Left colon (tissue), 2 donors: ENCODE measurements at regions not wholly inside any gene's neighbourhood (a gene's known extent, or its start where the extent isn't known, plus 50 kb on each side); places are given as distances from the start of the nearest gene placed in this dataset.

ENCODE experiments used
- ATAC-seq: fragments of 200-7000 bp; cut with Tn5 transposase; one replicate; pipeline ENCODE4 v1.9.1; 2020; ENCODE audit warnings: mild to moderate bottlenecking, moderate library complexity
- DNase-seq, 2 donors: peaks; one replicate each; pipeline ENCODE4 v3.0.0-alpha.2; 2020
- intact Hi-C, 2 donors: fragments of 100-400 bp; cut with DNase I in 1 of 2; cut with micrococcal nuclease in 1 of 2; formaldehyde crosslinking; loops; one replicate each; pipeline versions ENCODE4 v1.11.2 to v1.14.0; 2022; cut with DNase I, micrococcal nuclease
- donor health status: DM: no; HTN: no; CAD: no.
- donor health status: DM: yes; HTN: yes; CAD: no.

DNA sequence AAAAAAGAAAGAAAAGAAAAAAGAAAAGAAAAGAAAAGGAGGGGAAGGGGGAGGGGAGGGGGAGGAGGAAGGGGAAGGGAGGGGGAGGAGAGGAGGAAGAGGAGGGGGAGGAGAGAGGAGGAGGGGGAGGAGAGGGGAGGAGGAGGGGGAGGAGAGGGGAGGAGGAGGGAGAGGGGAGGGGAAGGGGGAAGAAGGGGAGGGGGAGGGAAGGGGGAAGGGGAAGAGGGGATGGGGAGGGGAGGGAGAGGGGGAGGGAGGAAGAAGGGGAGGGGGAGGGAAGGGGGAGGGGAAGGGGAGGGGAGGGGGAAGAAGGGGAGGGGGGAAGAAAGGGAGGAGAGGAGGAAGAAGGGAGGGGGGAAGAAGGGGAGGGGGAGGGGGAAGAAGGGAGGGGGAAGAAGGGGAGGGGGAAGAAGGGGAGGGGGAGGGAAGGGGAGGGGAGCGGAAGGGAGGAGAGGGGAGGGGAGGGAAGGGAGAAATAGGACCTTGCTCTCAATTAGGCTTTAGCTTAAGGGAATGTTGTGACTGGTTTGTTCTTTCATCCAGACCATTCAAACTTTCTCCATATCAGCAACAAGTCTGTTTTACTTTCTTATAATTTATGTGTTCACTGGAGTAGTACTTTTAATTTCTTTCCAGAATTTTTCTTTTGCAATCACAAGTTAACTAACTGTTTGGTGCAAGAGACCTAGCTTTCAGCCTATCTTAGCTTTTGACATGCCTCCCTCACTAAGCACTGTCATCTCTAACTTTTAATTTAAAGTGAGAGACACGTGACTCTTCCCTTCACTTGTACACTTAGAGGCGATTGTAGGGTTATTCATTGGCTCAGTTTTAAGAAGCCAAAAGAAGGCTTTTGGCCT, 76.5 kb upstream of the EGLN3 start:
- intact Hi-C loops = no loop called here
- ATAC-seq (no peak), DNase-seq (no peak)

GRCh38 chr14:34025325-34026017, 74.6 kb upstream of the EGLN3 start:
- DNase-seq (no peak), ATAC-seq (no peak)
- intact Hi-C loops = no loop called here

DNA sequence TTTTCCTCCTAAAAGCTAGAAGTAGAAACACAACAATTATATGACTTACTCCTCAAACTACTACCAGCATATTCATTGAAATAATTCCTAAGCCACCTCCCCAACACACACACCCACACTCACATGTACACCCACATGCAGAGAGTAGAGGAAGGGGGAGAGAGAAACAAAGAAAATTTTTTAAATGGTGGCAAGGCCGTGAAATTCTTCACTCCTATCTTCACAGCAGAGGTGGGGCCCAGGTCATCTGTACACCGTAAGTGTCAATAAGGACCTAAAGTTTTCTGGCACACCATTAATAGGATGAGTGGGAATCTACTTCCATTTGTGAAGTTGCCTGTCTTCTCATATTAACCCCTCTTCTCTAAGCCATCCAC, 73.9 kb upstream of the EGLN3 start:
- peak; percentile 10 for ATAC-seq
- intact Hi-C loops = no loop called here
- DNase-seq = no peak

DNA sequence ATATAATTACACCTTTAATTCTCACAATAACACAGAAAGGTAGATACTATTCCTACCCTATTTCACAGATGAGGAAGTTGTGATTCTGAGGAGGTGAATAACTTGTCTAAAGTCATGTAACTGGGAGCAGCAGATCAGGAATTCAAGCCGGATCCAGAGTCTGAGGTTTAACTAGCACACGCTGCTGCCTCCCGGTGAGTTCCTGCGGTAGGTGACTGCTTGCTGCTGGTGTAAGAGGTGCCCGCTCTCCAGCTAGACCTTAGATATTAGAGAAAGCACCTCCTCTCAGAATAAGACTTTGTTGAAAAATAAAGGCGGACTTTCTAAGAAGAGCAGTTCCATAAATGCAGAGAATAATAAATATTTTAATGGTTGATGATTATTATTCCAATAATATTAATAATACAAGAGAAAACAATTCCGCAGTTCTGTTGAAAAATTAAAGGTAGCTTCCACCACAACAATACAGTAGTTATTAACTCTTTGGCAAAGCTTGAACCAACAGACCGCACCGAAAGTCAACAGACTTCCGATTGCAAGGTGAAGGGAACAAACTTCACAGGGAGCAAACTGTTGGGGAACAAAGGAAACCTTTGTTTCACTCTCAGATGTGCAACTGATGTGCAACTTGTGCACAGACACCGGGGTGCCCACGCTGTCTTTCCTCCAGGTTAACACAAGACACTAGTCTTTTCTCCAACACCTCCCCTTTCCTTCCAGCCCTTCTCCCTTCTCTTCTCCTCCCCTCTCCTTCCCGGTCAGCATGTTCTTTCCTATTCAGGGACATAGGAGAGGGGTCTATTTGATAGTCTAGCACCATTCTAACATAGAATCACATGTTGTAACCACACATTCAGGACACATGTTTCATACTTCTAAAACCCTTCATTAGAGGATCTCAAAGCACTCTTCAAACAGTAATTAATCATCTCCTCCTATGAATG, 73.2 kb upstream of the EGLN3 start:
- intact Hi-C loops = no loop called here
- DNase-seq (peak; percentile 34 to 44), ATAC-seq (peak; percentile 83)

GRCh38 chr14:34021096-34021495, 70.2 kb upstream of the EGLN3 start:
- ATAC-seq = no peak
- intact Hi-C loops = no loop called here

DNA sequence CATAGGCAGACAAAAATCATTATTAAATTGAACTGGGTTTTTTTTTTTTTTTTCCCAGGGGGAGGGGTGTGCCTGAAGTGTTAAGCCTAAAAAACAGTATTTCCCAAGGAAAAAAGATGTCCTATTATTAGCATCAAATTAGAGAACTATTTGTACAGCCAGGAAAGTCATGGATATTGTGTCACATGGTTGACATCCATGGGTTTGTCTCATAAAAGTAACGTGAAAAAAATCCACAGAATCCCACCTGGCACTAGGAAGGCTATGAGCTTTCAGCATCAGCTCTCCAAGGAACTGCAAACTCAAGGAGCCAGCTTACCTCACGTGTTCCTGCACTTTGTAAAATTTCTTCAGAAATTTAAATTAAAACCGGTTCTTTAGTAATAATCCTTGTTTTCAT, 69.1 kb upstream of the EGLN3 start:
- DNase-seq (no peak), ATAC-seq (no peak)
- intact Hi-C loops = no loop called here

More at GRCh38 chr14:34021096-34021495, 70.2 kb upstream of the EGLN3 start:
- no peak for DNase-seq

DNA sequence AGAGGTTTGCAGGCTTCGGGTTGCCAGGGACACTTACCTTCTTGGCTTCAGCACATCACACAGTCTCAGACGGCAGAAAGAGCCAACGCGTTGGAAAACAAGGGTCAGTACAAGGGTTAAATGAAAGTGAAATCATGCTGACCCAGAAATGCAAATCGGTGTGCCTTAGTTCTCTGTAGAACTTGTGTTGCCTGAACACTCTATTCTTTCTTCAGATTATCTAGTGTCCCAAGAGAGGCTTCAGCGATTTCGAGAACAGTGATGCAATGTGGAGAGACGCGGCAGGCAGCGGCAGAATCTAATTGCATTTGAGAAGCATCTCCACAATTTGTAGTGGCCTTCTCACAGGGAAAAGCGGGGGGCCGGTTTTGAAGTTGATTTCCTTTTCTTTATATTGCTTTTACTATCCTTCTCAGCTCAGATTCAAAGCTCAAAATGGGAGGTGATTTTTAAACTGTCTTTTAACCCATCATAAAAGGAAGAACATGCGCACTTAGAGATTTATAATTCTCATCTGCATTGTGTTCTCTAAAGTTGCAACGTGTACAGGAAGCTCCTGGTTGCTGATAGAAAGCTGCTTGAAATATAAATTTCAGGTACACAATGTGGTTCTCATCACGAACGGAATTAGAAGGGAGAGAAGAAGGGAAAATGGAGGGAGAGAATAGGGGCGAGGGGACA, 67.8 kb upstream of the EGLN3 start:
- no peak for DNase-seq
- ATAC-seq = no peak
- intact Hi-C loops = no loop called here

GRCh38 chr14:34018125-34018524, 67.3 kb upstream of the EGLN3 start:
- intact Hi-C loops = no loop called here
- no peak for ATAC-seq
- DNase-seq = no peak

- DNase-seq (no peak), ATAC-seq (no peak)
- intact Hi-C loops = no loop called here
These were observed 64.5 kb upstream of the EGLN3 start for GRCh38 chr14:34015383-34015782.

GRCh38 chr14:34014936-34015335, 64.1 kb upstream of the EGLN3 start:
- ATAC-seq (no peak), DNase-seq (no peak)
- intact Hi-C loops = no loop called here

GRCh38 chr14:34013721-34014060, 62.8 kb upstream of the EGLN3 start:
- ATAC-seq (no peak), DNase-seq (no peak)

GRCh38 chr14:34012978-34013720, 62.3 kb upstream of the EGLN3 start:
- DNase-seq (no peak), ATAC-seq (peak; percentile 51)
- intact Hi-C loops = no loop called here

More at GRCh38 chr14:34013721-34014060, 62.8 kb upstream of the EGLN3 start:
- intact Hi-C loops = no loop called here

DNA sequence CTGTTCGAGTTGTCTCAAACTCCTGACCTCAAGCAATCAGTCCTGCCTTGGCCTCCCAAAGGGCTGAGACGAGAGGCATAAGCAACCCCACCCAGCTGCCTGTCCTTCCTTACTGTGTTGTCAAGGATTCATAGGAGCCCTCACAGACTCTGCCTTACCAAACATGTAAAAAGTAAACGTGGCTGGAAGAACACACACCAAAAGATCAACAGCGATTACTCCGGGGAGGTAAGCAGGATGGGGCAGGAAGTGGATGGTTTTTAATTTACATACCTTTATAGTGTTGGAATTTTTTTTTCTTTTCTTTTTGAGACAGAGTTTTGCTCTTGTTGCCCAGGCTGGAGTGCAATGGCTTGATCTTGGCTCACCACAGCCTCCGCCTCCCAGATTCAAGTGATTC, 61.5 kb upstream of the EGLN3 start:
- ATAC-seq (peak; percentile 22), DNase-seq (no peak)
- intact Hi-C loops = no loop called here

GRCh38 chr14:34009956-34010355, 59.1 kb upstream of the EGLN3 start:
- intact Hi-C loops = no loop called here
- no peak for ATAC-seq

DNA sequence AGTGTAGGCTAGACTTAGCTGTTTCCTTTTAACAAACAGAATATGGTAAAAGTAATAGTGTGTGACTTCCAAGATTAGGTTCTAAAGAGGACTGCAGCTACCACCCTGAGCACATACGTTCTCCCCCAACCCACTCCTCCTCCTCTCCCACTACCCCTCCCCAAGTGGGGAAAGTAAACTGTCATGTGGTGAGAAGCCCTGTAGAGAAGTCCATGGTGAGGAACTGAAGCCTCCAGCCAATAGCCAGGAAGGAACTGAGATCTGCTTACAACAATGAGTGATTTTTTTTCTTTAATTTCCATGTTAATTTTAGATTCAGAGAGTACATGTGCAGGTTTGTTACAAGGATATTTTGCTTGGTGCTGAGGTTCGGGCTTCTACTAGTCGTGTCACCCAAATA, 57.0 kb upstream of the EGLN3 start:
- ATAC-seq = no peak
- no peak for DNase-seq
- intact Hi-C loops = no loop called here

More at GRCh38 chr14:34009956-34010355, 59.1 kb upstream of the EGLN3 start:
- DNase-seq = no peak

GRCh38 chr14:34005901-34006300, 55.0 kb upstream of the EGLN3 start:
- no peak for DNase-seq
- intact Hi-C loops = no loop called here
- no peak for ATAC-seq

GRCh38 chr14:34004881-34005280, 54.0 kb upstream of the EGLN3 start:
- DNase-seq = no peak
- ATAC-seq = no peak
- intact Hi-C loops = no loop called here

DNA sequence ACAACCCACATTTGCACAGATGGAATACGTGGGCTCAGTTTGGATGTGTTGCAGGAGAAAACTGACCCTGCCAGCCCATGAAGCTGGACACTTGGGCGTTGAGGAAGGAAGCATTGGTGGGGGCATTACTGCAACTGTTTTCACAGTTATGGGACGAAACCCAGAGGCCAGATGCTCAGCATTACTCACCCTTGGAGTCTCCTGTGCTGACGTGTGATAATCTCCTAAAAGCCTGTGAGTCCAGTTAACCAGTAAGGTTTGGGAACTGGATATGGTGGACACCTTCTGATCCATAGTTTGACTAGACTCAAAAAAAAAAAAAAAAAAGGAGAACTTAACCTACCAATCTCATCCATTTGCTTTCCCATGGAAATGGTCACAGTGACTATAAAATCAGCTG, 52.8 kb upstream of the EGLN3 start:
- DNase-seq (no peak), ATAC-seq (no peak)
- intact Hi-C loops = no loop called here
